ACC112 (cell line): ENCODE measurements at regions not wholly inside any gene's neighbourhood (a gene's known extent, or its start where the extent isn't known, plus 50 kb on each side); places are given as distances from the start of the nearest gene placed in this dataset.

Experiments used
- H2AFZ ChIP-seq: fragments of 200-600 bp; sonication (generic); one replicate; pipeline ENCODE4 v1.6.0; 2017; ENCODE audit warnings: antibody characterized with exemption, low read length; ENCODE audit not compliant: unreplicated experiment
- H3K27ac ChIP-seq: fragments of 200-600 bp; sonication (generic); 2 replicates; pipeline ENCODE4 v1.5.1; 2014; ENCODE audit warnings: low read depth, mild to moderate bottlenecking, antibody characterized with exemption, low read length, moderate library complexity
- H3K27me3 ChIP-seq: fragments of 200-600 bp; sonication (generic); 2 replicates; pipeline ENCODE4 v1.6.1; 2014; ENCODE audit warnings: mild to moderate bottlenecking, antibody characterized with exemption, low read length, moderate library complexity, mixed read lengths; ENCODE audit not compliant: insufficient read depth
- H3K36me3 ChIP-seq: fragments of 200-600 bp; sonication (generic); 2 replicates; pipeline ENCODE4 v1.6.1; 2016; ENCODE audit warnings: mild to moderate bottlenecking, antibody characterized with exemption, low read length, moderate library complexity, mixed read lengths; ENCODE audit not compliant: insufficient read depth
- H3K4me1 ChIP-seq: fragments of 200-600 bp; sonication (generic); one replicate; pipeline ENCODE4 v1.6.1; 2016; ENCODE audit warnings: low read length, mixed read lengths; ENCODE audit not compliant: insufficient read depth, unreplicated experiment, control insufficient read depth
- H3K4me3 ChIP-seq: fragments of 200-600 bp; sonication (generic); 2 replicates; pipeline ENCODE4 v1.5.1; 2014; ENCODE audit warnings: mild to moderate bottlenecking, low read depth, low read length
- H3K79me2 ChIP-seq: fragments of 200-600 bp; sonication (generic); one replicate; pipeline ENCODE4 v1.6.0; 2016; ENCODE audit warnings: low read length; ENCODE audit not compliant: control insufficient read depth, unreplicated experiment, insufficient read depth

DNA sequence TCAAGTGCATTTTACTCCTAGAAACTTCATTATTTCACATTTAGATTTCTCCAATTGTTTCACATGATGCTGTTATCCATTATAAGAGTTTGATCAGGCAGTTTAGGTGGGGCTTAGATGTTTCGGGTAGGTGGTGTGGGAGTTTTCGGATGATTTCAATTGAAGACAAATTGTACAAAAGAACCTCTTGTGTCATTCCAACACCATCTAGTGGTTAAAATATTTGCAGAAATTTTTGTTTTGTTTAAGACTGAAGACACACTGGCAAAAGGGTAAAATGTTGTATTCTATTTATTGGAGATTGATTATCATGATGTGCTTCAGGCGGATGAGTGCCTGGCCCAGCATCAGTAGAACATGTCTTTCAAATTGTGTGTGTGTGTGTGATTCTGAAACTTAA is 212.7 kb downstream of the SH3BGRL start:
- H3K4me1 ChIP-seq, result no peaks in the 10 kb centered on the region
- no peak overlapping the region for H3K4me3 ChIP-seq
- peaks cover 2% of the 10 kb centered on the region; the same call in 1 of the 2 replicates for H3K27me3 ChIP-seq
- H3K79me2 ChIP-seq, result no peaks in the 10 kb centered on the region
- no peaks in the 10 kb centered on the region for H3K36me3 ChIP-seq
- no peak overlapping the region for H2AFZ ChIP-seq
- no peak overlapping the region for H3K27ac ChIP-seq
